Neuronal stem cell (in vitro differentiated cells): ENCODE measurements at regions not wholly inside any gene's neighbourhood (a gene's known extent, or its start where the extent isn't known, plus 50 kb on each side); places are given as distances from the start of the nearest gene placed in this dataset.

Experiments used
- DNase-seq: peaks from one replicate; pipeline ENCODE4 v3.0.0-alpha.2; 2013; ENCODE audit warnings: low spot score
- H2AFZ ChIP-seq: one replicate; pipeline ENCODE4 v1.6.1; 2013; ENCODE audit warnings: mild to moderate bottlenecking, low read length, inconsistent platforms
- H2AK5ac ChIP-seq: 2 replicates; pipeline ENCODE4 v1.6.1; 2013; ENCODE audit warnings: low read depth, mild to moderate bottlenecking, inconsistent platforms, low read length, moderate library complexity, mixed read lengths
- H2BK120ac ChIP-seq: 2 replicates; pipeline ENCODE4 v1.6.1; 2013; ENCODE audit warnings: low read depth, mild to moderate bottlenecking, inconsistent platforms, low read length, moderate library complexity, mixed read lengths
- H2BK12ac ChIP-seq: one replicate; pipeline ENCODE4 v1.6.1; 2013; ENCODE audit warnings: low read length, inconsistent platforms
- H2BK15ac ChIP-seq: 2 replicates; pipeline ENCODE4 v1.6.1; 2013; ENCODE audit warnings: mild to moderate bottlenecking, low read length, inconsistent platforms, mixed read lengths
- H2BK5ac ChIP-seq: one replicate; pipeline ENCODE4 v1.6.1; 2013; ENCODE audit warnings: inconsistent platforms, mild to moderate bottlenecking, low read length, moderate library complexity
- H3K14ac ChIP-seq: one replicate; pipeline ENCODE4 v1.6.1; 2013; ENCODE audit warnings: low read length, inconsistent platforms
- H3K18ac ChIP-seq: 2 replicates; pipeline ENCODE4 v1.6.1; 2013; ENCODE audit warnings: low read length, inconsistent platforms
- H3K23ac ChIP-seq: 2 replicates; pipeline ENCODE4 v1.6.1; 2013; ENCODE audit warnings: low read depth, mild to moderate bottlenecking, mixed read lengths, low read length, inconsistent platforms; ENCODE audit not compliant: poor library complexity
- H3K27ac ChIP-seq: replicated peaks from 3 replicates; pipeline ENCODE4 v1.5.1; 2013; ENCODE audit warnings: low read length, inconsistent platforms
- H3K27me3 ChIP-seq, 3 experiments: 2 replicates each; pipeline ENCODE4 v1.6.1; 2013; ENCODE audit warnings: low read length in 3 of 3, mild to moderate bottlenecking in 2 of 3, inconsistent platforms in 1 of 3, low read depth in 1 of 3, mixed read lengths in 1 of 3, moderate library complexity in 1 of 3; ENCODE audit not compliant: control insufficient read depth in 3 of 3, insufficient read depth in 3 of 3
- H3K36me3 ChIP-seq, 2 donors: replicated peaks in 1 of 2; 2 replicates each; pipeline ENCODE4 v1.6.1; 2013; ENCODE audit warnings: low read length in 2 of 2; ENCODE audit not compliant: control insufficient read depth in 2 of 2, insufficient read depth in 2 of 2
- H3K4ac ChIP-seq: 2 replicates; pipeline ENCODE4 v1.6.1; 2013; ENCODE audit warnings: inconsistent platforms, mild to moderate bottlenecking, low read length, moderate library complexity
- H3K4me1 ChIP-seq, 2 donors: 1 replicate in 1 of 2; 2 replicates in 1 of 2; pipeline ENCODE4 v1.6.1; 2013; ENCODE audit warnings: low read length in 2 of 2, low read depth in 1 of 2; ENCODE audit not compliant: control insufficient read depth in 2 of 2, insufficient read depth in 1 of 2
- H3K4me2 ChIP-seq: one replicate; pipeline ENCODE4 v1.6.1; 2013; ENCODE audit warnings: mild to moderate bottlenecking, low read length, inconsistent platforms; ENCODE audit not compliant: insufficient read depth, poor library complexity, severe bottlenecking
- H3K4me3 ChIP-seq, 2 donors: 2 replicates each; pipeline ENCODE4 v1.5.1; 2013; ENCODE audit warnings: low read length in 2 of 2, mild to moderate bottlenecking in 2 of 2, inconsistent platforms in 1 of 2, moderate library complexity in 1 of 2
- H3K79me1 ChIP-seq: one replicate; pipeline ENCODE4 v1.6.1; 2013; ENCODE audit warnings: low read depth, mild to moderate bottlenecking, inconsistent platforms, low read length, moderate library complexity
- H3K9ac ChIP-seq: one replicate; pipeline ENCODE4 v1.6.1; 2013; ENCODE audit warnings: mild to moderate bottlenecking, low read depth, low read length, inconsistent platforms; ENCODE audit not compliant: poor library complexity
- H3K9me3 ChIP-seq, 2 donors: replicated peaks in 1 of 2; 2 replicates each; pipeline versions ENCODE3 to v1.6.1; 2013; ENCODE audit warnings: low read length in 2 of 2, mild to moderate bottlenecking in 2 of 2, inconsistent platforms in 1 of 2, low read depth in 1 of 2, mixed read lengths in 1 of 2, moderate library complexity in 1 of 2; ENCODE audit not compliant: control insufficient read depth in 2 of 2, insufficient read depth in 1 of 2
- H4K8ac ChIP-seq: one replicate; pipeline ENCODE4 v1.6.1; 2013; ENCODE audit warnings: low read depth, mild to moderate bottlenecking, inconsistent platforms, low read length, moderate library complexity
- H4K91ac ChIP-seq: one replicate; pipeline ENCODE4 v1.6.1; 2013; ENCODE audit warnings: low read length, low read depth, mild to moderate bottlenecking, inconsistent platforms; ENCODE audit not compliant: poor library complexity
- WGBS, 2 donors: extraction: QIAGEN DNeasy Blood & Tissue Kit; methylation state at CpG; one replicate each; pipeline ENCODE4 v1.1.7; 2013; ENCODE audit warnings: missing lambda C conversion rate in 2 of 2, mixed read lengths in 1 of 2; ENCODE audit not compliant: insufficient read length in 2 of 2, insufficient replicate concordance in 1 of 2; ENCODE audit errors: extremely low coverage in 2 of 2; 5-methylcytosine and 5-hydroxymethylcytosine counted together

DNA sequence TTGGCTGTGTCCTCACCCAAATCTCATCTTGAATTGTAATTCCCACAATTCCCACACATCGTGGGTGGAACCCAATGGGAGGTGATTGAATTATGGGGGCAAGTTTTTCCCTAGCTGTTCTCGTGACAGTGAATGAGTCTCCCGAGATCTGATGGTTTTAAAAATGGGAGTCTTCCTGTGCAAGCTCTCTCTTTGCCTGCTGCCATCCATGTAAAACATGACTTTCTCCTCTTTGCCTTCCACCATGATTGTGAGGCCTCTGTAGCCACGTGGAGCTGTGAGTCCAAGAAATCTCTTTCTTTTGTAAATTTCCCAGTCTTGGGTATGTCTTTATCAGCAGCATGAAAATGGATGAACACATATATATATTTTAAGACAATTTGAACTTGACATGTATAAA, 285.4 kb downstream of the BAMBI start:
- Histone ChIP-seq H3K79me1 (no peaks in the 10 kb centered on the region), H4K8ac (no peak overlapping the region), H4K91ac (no peak overlapping the region), H2BK120ac (no peak overlapping the region), H2BK15ac (no peak overlapping the region), H3K4ac (no peak overlapping the region), H3K18ac (no peak overlapping the region), H3K27ac (no peak overlapping the region), H3K27me3 (no peaks in the 10 kb centered on the region), H2BK12ac (no peak overlapping the region), H2AK5ac (no peak overlapping the region), H2AFZ (no peak overlapping the region), H2BK5ac (no peak overlapping the region), H3K9ac (no peak overlapping the region), H3K4me3 (no peak overlapping the region), H3K9me3 (no peaks in the 10 kb centered on the region), H3K36me3 (no peaks in the 10 kb centered on the region), H3K14ac (no peak overlapping the region), H3K4me2 (no peak overlapping the region), H3K23ac (no peak overlapping the region), H3K4me1 (no peaks in the 10 kb centered on the region)
- DNase-seq: no peak
- no CpG with 5 or more reads among the region's 4 CpGs for WGBS, 2 donors

DNA sequence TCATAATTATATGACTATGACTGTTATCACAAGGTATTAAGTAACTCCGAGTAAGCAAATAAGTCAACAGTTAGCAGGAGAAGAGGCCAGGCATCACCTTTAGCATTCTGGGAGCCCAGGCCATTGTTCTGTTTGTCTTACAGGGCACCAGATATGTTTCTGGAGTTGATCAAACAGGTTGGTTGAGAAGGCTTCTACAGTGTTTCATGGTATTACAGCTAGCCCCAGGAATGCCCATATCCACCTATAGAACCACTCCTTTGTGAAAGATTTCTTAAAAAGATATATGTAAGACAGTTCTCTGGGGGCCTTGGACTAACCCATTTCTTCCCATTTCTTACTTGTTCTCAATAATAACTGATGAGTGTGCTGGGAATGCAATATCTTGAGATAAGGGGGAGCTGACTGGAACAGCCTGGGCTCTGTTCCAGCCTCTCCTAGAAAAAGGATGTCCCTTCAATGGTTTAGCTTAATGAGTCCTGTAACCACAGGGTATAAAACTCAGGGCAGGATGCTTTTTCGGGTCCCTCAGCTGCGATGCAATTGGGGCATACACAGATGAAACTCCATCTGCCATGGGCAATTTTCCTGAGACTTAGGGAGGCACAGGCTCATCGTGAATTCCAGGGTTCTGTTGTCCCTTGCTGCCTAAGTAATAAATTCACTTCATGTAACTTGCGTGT, 286.4 kb downstream of the BAMBI start:
- Histone ChIP-seq H3K36me3 (no peaks in the 10 kb centered on the region), H2BK120ac (no peak overlapping the region), H2BK15ac (no peak overlapping the region), H3K14ac (no peak overlapping the region), H3K18ac (no peak overlapping the region), H3K27me3 (no peaks in the 10 kb centered on the region), H3K4me1 (no peaks in the 10 kb centered on the region), H3K4me2 (no peak overlapping the region), H4K8ac (no peak overlapping the region), H2AK5ac (no peak overlapping the region), H3K9me3 (no peaks in the 10 kb centered on the region), H3K79me1 (no peaks in the 10 kb centered on the region), H3K9ac (no peak overlapping the region), H2BK5ac (no peak overlapping the region), H2BK12ac (no peak overlapping the region), H3K4ac (no peak overlapping the region), H3K23ac (no peak overlapping the region), H3K4me3 (no peak overlapping the region), H2AFZ (no peak overlapping the region), H4K91ac (no peak overlapping the region), H3K27ac (no peak overlapping the region)
- no peak for DNase-seq
- WGBS, 2 donors: no CpG with 5 or more reads among the region's 5 CpGs

DNA sequence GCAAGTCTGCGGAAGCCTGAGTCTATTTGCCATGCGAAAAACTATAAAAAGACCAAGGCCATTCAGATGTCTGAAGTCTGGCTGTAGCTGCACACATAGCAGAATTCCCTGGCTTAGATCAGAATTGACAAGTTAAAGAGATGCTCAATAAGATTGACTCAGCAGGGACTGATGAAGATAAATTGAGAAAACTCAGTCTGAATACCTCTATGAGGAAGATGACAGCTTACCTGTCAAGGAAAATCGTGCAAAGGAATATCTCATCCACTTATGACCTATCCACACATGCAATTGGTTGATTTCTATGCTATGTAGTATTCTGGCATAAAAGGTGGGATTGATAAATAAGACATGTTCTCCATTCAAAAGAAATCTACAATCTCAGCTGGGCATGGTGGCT, 288.6 kb downstream of the BAMBI start:
- no peaks in the 10 kb centered on the region for H3K79me1 ChIP-seq
- no peak for DNase-seq
- H4K8ac ChIP-seq: no peak overlapping the region
- H2AK5ac ChIP-seq: no peak overlapping the region
- H3K4me3 ChIP-seq: no peak overlapping the region
- no peak overlapping the region for H3K23ac ChIP-seq
- no CpG with 5 or more reads among the region's 3 CpGs for WGBS, 2 donors
- no peak overlapping the region for H4K91ac ChIP-seq
- H3K18ac ChIP-seq: no peak overlapping the region
- H3K9me3 ChIP-seq: no peaks in the 10 kb centered on the region
- H2BK120ac ChIP-seq: no peak overlapping the region
- H3K4me1 ChIP-seq: no peaks in the 10 kb centered on the region
- no peak overlapping the region for H3K14ac ChIP-seq
- H3K9ac ChIP-seq: no peak overlapping the region
- no peak overlapping the region for H3K4me2 ChIP-seq
- H3K36me3 ChIP-seq: no peaks in the 10 kb centered on the region
- H2AFZ ChIP-seq: no peak overlapping the region
- no peak overlapping the region for H2BK12ac ChIP-seq
- no peaks in the 10 kb centered on the region for H3K27me3 ChIP-seq
- H2BK5ac ChIP-seq: no peak overlapping the region
- H3K4ac ChIP-seq: no peak overlapping the region
- no peak overlapping the region for H3K27ac ChIP-seq
- H2BK15ac ChIP-seq: no peak overlapping the region

DNA sequence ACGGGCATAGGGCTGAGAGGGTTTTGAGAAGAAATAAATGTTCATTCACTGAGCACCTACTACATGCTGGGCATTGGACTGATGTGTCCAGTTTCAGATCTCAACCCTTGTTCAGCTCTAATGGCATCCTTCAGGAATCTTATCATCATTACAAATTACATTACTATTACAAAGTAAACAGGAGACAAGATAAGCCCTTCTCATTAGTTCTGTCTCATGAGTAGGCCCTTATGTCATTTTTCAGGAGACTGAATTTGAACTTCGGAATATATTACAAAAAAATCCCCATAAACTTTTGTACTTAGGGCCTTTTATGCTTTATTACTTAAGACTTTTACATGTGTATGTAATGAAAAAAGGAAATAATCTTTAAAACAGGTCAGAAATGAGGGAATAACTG, 289.7 kb downstream of the BAMBI start:
- Histone ChIP-seq H2AFZ (no peak overlapping the region), H2BK15ac (no peak overlapping the region), H3K79me1 (no peaks in the 10 kb centered on the region), H3K4me3 (no peak overlapping the region), H3K27ac (no peak overlapping the region), H2BK12ac (no peak overlapping the region), H3K4ac (no peak overlapping the region), H2BK120ac (no peak overlapping the region), H3K4me2 (no peak overlapping the region), H3K18ac (no peak overlapping the region), H3K23ac (no peak overlapping the region), H3K14ac (no peak overlapping the region), H2AK5ac (no peak overlapping the region), H3K36me3 (no peaks in the 10 kb centered on the region), H3K27me3 (no peaks in the 10 kb centered on the region), H3K9ac (no peak overlapping the region), H3K9me3 (no peaks in the 10 kb centered on the region), H2BK5ac (no peak overlapping the region), H3K4me1 (no peaks in the 10 kb centered on the region), H4K91ac (no peak overlapping the region), H4K8ac (no peak overlapping the region)
- DNase-seq: no peak
- no CpG with 5 or more reads among the region's 2 CpGs for WGBS, 2 donors
